ENCODE measurements at regions not wholly inside any gene's neighbourhood (a gene's known extent, or its start where the extent isn't known, plus 50 kb on each side); places are given as distances from the start of the nearest gene placed in this dataset.

- DNase-seq (ENCODE audit: low read depth, low spot score) (no peak), ATAC-seq (no peak)
- H3K4me3 ChIP-seq (ENCODE audit: low read depth in 2 of 2, low read length in 2 of 2): no peak overlapping the region
- POLR2A ChIA-PET: no interaction called here
- intact Hi-C loops (cut with micrococcal nuclease; ENCODE audit: unreplicated experiment) (no loop called here), in situ Hi-C loops (cut with HindIII; ENCODE audit: low pct_unique_long_range_greater_than_20kb, low sequenced_read_pairs) (no loop called here)
- CTCF ChIA-PET: no interaction called here
- no peaks in the 10 kb centered on the region for H3K4me1 ChIP-seq (ENCODE audit: control insufficient read depth, insufficient read depth, low read length)
- H3K36me3 ChIP-seq (ENCODE audit: control insufficient read depth, insufficient read depth, low read length): no peaks in the 10 kb centered on the region
- TF ChIP-seq POLR2AphosphoS5 (IDR thresholded peaks at IDR 0.05; ENCODE audit: low read depth, low read length) (no peak), SIN3A (IDR thresholded peaks at IDR 0.05; ENCODE audit: borderline replicate concordance, insufficient read depth, low read depth, low read length) (no peak), TCF7L2 (IDR thresholded peaks at IDR 0.05; ENCODE audit: low read depth, low read length) (no peak), REST (IDR thresholded peaks at IDR 0.05; ENCODE audit: insufficient read depth in 1 of 2, low read depth in 2 of 2, low read length in 1 of 2) (no peak), CTCF (IDR thresholded peaks at IDR 0.05) (no peak)
- no peaks in the 10 kb centered on the region for H3K9me3 ChIP-seq (ENCODE audit: control insufficient read depth, insufficient read depth, low read depth, low read length)
- peaks cover 21% of the 10 kb centered on the region for H3K27me3 ChIP-seq (ENCODE audit: control insufficient read depth, insufficient read depth, low read length)
- H3K27ac ChIP-seq (ENCODE audit: low read length): no peak overlapping the region
- no TSS peak for BruUV-seq (replicated peaks)
Measured at GRCh38 chr11:131043251-131043650, 127.0 kb upstream of the SNX19 start.

GRCh38 chr11:131044851-131045250, 128.6 kb upstream of the SNX19 start:
- Histone ChIP-seq H3K4me1 (ENCODE audit: control insufficient read depth, insufficient read depth, low read length) (no peaks in the 10 kb centered on the region), H3K27ac (ENCODE audit: low read length) (no peak overlapping the region), H3K9me3 (ENCODE audit: control insufficient read depth, insufficient read depth, low read depth, low read length) (no peaks in the 10 kb centered on the region), H3K4me3 (ENCODE audit: low read depth in 2 of 2, low read length in 2 of 2) (no peak overlapping the region), H3K36me3 (ENCODE audit: control insufficient read depth, insufficient read depth, low read length) (no peaks in the 10 kb centered on the region), H3K27me3 (ENCODE audit: control insufficient read depth, insufficient read depth, low read length) (peaks cover 21% of the 10 kb centered on the region)
- no peak for DNase-seq (ENCODE audit: low read depth, low spot score)
- TF ChIP-seq CTCF (IDR thresholded peaks at IDR 0.05) (no peak), TCF7L2 (IDR thresholded peaks at IDR 0.05; ENCODE audit: low read depth, low read length) (no peak), SIN3A (IDR thresholded peaks at IDR 0.05; ENCODE audit: borderline replicate concordance, insufficient read depth, low read depth, low read length) (no peak), POLR2AphosphoS5 (IDR thresholded peaks at IDR 0.05; ENCODE audit: low read depth, low read length) (no peak), REST (IDR thresholded peaks at IDR 0.05; ENCODE audit: insufficient read depth in 1 of 2, low read depth in 2 of 2, low read length in 1 of 2) (no peak)
- intact Hi-C loops (cut with micrococcal nuclease; ENCODE audit: unreplicated experiment) (no loop called here), in situ Hi-C loops (cut with HindIII; ENCODE audit: low pct_unique_long_range_greater_than_20kb, low sequenced_read_pairs) (no loop called here)
- ChIA-PET CTCF (no interaction called here), POLR2A (interaction anchor here (0.6 kb wide), 1 partner anchor 100 kb away, joined by 3 read pairs; no protein-coding TSS in a partner anchor)
- no peak for ATAC-seq
- no TSS peak for BruUV-seq (replicated peaks)
